ENCODE measurements at regions not wholly inside any gene's neighbourhood (a gene's known extent, or its start where the extent isn't known, plus 50 kb on each side); places are given as distances from the start of the nearest gene placed in this dataset.
"Not testable (repeated sequence)": the region's sequence is repeated elsewhere in the genome, so short reads cannot be mapped to it uniquely, and the experiment has no call there.

DNA sequence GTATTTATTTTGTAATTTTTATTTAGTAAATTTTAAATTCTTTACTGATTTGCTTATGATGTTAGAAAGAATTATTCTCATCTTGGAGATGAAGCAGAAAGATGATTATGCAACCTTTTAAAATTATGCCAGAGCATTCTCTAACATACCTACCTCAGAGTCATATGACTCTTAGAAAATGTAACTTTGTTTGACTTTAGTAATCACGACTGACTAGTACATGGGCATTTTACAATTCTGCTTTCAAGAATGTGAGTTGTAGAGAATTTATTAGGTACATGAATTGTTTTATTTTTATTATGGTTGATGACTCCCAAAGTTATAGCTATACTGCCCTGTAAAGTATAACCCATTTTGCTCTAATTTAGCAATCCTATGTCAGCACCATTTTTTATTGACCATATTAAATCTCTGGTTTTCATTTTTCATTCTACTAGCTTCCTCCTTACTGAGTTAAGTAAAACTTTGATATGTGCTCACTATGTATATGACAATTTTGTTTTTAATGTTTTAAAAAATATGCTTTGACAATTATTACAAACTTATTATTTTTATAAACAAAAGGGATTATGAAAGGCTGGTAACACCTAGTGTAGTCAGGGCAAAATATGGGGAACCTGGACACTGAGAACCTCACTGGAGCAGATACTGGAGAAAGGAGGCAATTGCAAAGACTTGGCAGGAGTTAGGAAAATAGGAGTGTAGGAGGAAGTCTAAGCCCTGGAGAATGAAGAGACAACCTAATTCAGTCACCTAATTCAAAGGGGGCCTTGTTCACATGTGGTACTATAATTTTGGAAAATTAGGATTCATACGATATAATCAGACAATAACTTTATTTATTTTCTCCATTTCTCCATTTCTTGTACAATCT lies 249.7 kb upstream of the DAB2 start:
- DNase-seq = no peak

DNA sequence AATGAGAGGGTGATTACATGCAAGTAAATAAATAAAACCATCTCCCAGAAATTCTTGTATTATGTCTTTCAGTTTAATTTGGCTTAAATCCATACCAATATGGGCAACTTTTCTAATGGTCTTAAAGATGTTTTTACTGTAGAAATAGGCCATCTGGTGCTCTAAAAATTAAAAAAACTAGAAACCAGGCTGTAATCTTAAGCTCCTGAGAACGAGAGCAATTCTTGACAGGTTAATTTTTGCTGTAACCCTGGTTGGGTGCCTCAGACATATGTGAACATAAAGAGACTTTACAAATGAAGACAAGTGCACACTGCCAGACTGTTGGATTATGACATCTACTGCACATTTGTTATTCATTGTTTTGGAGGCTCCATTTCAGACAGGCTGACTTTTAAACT lies 246.8 kb upstream of the DAB2 start:
- DNase-seq = no peak

DNA sequence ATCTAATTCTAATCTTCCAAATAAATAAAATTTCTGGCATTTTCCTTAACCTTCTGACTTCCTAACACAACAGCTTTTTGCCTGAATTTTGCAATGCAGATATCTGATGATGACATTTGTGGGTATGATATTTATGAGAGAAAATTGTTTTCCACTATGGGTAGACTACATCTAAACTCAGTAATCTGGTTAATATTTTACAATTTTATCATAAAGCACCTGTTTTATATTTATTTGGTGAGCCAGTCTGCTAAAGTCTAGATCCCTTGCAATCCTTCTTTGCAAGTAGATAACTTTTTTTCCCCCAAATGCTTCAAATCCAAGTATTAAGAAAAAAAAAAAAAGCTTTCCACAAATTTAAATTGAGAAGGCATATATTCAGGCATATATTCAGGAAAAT lies 246.2 kb upstream of the DAB2 start:
- no peak for DNase-seq

DNA sequence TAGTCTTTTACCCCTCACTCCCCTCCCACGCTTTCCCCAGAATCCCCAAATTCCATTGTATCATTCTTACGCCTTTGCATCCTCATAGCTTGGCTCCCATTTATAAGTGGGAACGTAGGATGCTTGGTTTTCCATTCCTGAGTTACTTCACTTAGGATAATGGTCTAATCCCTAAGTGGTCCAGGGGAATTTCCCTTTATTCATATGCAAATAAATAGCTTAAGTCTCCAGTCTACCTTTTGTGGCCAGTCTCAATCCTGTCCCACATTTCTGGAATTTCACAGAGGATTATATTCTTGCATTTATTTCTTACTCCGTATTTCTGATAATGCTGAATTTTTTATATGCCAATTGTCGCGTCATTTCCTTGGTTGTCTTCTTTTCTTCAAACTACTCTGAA lies 245.6 kb upstream of the DAB2 start:
- DNase-seq = no peak

DNA sequence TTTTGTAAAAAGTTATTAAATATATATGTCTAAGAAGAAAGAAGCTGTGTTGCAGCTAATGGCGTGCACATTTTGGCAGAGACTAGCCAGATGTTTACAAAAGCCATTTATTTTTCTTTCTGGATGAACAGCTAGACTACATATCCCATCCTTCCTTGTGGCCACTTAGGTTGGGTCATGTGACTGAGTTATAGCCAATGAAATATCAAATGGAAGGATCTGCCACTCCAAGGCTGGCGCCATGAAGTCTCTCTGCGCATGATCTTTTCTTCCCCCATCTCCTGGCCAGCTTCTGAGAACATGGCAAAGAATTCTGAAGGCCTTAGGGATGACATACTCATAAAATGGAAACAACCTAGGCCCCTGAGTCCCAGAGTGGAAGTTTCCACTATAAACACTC lies 244.2 kb upstream of the DAB2 start:
- no peak for DNase-seq

DNA sequence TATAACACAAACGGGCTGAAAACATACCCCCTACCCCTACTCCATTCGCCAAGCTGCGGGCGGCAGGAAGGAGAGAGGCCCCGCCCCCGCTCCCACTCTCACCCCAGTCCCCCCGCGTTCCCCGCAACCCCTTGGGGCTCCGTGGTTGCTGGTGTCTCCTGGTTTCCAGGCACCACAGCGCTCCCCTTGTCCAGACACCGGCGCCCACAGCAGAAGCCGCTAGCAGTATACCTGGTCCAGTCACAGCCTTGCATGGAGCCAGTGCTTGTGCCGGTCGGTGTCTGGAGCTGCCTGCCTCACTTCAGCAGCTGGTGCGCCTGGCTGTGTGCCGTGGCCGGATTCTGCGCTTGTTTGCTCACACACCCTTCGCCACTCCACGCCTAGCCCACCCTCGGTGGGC lies 240.5 kb upstream of the DAB2 start:
- DNase-seq = no peak

DNA sequence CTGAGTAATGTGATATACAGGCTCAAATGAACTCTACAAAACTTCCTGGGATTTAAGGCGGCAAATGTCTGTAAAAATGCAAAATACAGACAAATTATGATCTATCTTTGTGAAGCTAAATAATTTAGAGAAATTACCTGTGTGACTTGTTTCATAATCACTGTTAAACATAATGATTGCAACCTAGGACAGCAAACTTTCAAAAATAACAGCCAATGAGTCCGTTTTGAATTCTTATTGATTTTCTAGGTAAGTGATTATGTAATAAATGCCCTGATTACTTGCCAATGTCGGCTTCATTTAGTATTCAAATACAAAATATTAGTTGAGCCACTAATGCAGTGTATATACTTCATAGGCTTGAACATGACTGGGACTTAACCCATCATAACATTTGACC lies 238.2 kb upstream of the DAB2 start:
- DNase-seq = no peak

DNA sequence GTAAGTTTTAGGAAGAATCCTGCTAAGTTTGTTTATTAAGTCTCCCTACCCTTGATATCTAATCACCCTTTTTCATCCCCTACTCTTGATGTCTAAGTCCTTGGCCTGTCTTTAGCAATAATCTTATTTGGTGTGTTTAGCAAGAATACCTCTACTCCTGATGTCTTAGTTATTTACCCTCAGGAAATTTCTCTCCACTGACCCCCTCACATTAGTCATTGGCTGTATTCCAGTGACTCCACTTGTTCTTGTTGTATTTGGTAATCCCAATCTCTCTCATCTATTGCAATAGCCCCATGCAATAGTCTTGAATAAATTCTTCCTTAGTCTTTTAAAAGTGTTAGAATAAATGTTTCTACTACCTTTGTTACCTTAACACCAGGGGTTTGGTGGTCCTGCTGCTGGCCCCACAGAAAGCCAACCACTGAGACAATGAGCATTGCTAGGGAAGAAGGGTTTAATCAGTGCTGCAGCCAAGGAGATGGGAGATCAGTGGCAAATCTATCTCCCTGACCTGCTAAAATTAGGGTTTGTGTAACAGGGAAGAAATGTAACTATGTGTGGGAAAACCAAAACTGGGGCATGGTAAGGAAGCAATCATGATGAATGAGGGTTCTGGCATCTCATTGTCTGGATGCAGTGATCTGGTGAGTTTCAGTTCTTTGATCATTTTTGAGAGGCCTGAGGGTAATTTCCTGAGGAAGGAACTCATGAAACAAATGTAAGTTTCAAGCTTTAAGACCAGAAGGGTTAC lies 236.4 kb upstream of the DAB2 start:
- DNase-seq = no peak

DNA sequence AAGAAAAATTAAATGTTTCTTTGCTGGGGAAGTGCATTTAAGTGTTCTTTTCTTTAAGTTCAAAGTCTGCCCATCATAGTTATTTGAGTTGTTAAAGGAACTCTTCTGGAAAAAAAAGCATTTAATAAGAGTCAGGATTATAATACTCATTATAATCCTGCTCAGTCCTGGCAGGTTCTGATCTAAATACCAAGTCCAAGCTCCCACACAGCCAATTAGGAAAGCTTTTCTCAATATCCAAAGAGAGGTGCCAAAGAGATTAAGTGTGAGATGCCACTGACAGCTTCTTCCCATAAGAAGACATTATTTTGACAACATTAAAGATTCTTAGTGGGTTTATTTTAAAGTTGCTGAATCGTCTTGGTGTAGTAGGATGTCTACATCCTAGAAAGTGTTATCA lies 235.2 kb upstream of the DAB2 start:
- DNase-seq = no peak

DNA sequence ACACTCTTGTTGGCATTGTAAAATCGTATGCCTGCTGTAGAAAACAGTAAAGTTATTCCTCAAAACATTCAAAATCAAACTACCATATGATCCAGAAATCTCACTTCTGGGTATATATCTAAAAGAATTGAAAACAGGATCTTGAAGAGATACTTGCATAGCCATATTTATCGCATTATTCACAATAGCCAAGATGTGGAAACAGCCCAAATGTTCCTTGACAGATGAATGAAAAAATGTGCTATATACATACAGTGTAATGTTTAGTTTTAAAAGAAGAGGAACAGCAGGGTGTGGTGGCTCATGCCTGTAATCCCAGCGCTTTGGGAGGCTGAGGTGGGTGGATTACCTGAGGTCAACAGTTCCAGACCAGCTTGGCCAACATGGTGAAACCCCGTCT lies 234.1 kb upstream of the DAB2 start:
- no peak for DNase-seq

DNA sequence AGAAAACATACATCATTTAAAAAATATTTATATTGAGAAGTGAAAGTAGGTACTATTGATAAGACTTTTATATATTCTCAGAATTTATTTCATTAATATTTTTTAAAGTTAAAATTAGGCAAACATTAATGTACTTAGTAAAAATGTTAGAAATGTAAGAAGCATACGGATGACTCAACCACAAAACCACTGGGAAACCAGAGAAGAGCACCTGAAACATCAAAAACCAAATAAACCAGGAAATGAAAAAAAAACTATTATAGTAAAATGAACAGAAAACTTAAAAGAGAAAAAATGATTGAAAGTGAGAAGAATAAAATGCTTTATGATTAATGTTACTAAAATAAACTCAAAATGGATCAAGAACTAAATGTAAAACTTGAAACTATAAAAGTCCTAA lies 233.2 kb upstream of the DAB2 start:
- no peak for DNase-seq

DNA sequence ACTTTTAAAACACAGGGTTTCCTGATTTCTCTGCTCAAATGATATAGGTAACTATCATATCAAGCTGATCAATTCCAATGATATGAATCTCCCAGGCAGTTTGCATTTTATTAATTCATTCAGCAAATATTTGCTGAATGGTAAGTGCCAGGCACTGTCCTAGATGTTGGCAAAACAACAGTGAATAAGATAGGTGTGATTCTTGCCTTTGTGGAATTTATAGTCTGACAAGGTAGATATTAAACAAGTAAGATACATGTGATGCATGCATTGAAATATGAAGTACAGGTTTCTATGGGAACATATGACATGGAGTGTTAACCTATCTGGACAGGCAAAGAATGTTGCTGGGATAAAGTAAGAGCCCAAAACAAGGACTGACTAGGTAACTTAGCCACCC lies 231.8 kb upstream of the DAB2 start:
- DNase-seq = no peak

DNA sequence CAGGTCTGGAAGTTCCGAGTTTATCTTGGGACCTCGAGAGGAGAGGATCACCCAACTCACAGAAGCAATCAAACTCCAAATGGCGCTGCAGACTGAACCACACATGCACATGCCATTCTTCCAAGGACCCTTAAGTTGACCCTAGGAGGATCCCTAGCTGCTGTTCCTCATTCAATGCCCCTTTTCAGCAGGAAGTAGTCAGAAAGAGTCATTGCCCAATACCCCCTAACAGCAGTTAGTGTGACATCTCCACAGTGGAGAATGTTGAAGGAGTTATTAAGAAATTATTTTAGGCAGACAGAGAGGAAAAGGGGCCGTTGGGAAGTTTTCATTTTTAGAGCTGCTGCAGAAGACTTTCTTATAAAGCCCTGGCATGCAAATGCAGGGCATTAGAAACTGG lies 229.9 kb upstream of the DAB2 start:
- DNase-seq = no peak

DNA sequence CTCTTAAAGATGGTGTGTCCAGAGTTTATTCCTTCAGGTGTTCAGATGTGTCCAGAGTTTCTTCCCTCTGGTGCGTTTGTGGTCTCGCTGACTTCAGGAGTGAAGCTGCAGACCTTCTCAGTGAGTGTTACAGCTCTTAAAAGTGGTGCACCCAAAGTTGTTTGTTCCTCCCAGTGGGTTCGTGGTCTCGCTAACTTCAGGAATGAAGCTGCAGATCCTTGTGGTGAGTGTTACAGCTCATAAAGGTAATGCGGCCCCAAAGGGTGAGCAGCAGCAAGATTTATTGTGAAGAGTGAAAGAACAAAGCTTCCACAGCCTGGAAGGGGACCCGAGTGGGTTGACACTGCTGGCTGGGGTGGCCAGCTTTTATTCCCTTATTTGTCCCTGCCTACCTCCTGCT lies 227.7 kb upstream of the DAB2 start:
- DNase-seq = not testable (repeated sequence)

DNA sequence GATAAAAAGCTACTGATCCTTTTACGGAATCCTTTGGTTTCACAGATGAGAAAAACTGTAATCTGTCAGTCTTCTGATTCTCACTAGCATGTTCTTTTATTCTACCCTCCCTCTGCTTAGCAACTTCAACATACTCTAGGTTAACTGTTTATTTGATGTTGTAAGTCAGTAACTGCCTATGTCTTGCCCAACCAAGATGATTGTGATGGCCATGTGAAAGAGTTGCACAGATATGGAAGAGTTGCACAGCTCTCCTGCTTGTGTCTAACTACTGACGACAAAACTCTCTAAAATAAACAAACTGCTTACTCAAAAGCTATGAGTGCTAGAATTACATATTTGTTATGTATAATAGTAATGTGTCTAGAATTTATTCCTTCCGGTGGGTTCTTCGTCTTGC lies 227.3 kb upstream of the DAB2 start:
- no peak for DNase-seq

DNA sequence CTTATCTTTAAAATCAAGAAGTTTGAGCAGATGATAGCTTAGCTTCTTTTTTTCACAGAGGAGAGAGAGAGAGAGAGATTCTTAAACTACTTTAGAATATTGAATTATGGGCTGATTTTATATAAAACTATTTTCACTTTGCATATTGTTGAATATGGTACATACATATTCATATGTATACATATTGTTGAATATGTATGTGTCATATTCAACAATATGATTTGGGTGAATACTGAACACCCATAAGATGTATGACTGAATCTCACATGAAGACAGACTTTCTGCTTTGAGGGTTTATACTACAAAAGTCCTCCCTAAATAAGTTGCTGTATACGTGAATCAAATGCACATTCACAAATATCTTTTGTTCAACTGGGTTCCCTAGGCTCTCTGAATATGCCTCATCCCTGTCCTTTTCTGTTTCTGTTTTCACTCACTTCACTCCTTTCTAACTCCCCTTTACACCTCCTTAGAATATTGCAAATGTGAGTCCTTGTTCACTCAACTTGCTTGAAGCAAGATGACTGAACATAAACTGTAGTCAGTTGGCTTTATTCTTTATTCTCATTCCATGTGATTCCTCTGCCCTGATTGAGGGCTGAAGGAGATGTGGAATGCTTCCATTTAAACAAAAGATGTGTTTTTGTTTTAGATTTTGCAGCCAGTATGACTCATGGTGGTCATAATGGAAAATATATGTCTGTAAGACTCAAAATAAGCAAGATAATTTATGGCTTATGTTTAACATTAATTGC lies 225.4 kb upstream of the DAB2 start:
- no peak for DNase-seq

DNA sequence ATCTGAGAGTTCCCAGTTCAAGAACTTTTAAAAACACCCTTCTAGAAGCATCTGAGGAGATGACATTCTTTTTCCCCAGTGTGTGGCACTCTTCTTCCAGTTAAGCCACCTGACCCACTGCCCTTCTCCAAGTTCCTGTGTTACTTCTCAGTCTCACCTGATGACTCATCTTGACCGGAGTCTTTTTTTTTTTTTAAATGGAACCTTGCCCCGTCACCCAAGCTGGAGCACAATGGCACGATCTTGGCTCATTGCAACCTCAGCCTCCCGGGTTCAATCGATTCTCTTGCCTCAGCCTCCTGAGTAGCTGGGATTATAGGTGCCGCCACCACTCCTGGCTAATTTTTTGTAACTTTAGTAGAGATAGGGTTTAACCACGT lies 224.1 kb upstream of the DAB2 start:
- DNase-seq = no peak

DNA sequence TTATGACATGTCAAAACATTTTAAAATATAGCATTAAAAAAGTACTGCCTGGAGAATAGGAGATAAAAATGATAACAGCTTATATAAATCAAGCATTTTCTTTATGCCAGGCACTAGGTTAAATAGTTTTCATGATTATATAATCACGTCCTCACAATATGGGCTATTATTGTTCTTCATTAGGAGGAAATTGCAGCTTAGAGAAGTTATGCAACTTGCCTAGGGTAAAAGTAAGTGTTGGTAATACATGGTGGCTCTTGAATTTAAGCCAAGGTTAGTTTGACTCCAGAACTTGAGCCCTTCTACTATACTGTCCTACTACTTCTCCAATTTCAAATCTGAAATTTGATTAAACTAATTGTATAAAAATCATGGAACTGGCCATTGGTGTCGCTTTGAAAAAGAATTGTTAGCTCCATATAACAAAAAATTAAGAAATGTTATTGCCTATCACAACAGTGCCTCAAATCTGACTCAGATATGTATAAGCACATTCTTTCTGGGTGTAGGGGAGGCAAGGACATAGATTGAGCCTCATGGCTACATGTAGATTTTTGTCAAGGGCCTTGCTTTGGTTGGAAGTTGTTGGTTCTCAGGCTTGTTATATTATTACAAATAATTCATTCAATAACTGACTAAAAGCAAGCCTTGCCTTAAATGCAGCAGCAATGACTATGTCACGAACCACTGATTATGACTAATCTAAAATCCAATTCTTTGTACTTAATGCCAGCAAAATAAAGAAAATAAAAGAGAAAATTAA lies 223.5 kb upstream of the DAB2 start:
- no peak for DNase-seq

DNA sequence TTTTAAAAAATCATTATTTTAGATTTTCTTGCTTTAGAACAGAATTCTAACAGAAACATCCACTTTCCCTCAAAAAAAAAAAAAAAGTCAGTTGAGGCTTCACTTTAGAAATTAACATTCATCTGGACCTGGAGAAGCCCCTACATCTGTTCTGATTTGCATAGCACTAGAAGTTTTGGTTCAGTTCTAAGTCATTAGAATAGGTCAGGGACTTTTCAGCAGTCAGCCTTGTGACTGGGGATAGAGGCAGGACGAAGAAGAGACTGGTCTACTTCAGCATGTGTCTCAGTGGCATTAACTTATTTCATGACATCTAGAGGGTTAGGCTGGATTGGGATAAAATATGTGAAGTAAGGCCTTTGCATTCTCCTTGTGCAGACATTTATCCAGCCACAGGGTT lies 215.8 kb upstream of the DAB2 start:
- no peak for DNase-seq

DNA sequence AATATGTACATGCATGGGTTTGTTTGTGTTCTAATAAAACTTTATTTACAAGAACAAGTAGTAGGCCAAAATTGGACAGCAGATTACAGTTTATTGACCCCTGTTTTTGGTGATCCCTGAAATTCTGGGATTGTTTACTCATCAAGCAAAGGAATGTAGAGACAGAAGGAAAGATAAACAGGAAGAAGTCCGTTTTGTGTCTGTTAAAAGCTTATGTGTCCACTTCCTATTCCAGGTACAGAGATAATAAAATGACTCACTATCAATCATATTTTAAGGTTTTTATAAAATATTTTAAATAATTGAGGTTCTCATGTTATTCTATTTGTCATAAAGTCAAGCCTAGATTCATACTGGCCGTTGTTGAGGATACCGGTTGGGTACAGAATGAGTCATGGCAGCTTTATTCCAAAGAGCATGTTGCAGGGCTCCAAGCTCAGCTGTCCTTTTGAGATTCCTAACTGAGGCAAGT lies 214.9 kb upstream of the DAB2 start:
- DNase-seq = no peak

DNA sequence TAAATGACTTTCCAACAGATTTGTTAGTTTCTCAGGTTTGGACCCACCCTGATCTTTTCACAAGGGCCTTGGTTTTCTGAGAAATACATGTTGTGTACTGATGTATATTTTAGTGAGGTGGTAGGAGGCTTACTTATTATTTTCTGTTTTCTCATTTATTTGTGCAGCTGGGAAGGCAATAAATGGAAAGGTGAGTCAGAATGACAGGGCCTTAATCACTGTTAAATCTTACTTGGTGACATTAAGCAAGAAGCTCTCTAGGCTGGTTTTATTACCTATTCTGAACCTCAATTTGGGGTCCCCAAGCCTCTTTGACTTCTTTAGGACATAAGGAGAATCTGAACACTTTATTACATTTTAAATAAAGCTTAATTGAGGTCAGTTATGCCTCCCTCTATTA lies 214.0 kb upstream of the DAB2 start:
- DNase-seq = no peak

DNA sequence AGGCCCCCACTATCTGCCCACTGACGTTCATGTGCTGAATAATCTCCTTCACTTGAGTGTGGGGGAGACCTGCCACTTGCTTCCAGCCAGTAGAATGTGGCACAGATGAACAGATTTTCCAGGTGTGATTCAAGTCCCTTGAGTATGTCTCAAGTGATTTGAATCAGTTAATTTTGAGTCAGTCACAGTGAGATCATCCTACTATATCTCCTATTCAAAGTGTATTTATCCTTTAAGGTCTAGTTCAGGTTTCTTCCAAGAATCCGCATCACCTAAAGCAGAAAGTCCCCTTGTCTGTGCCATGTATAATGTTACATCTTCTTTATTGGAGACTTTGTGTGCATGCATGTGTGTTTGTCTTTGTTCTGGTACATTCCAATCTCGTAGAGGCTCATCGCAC lies 208.3 kb upstream of the DAB2 start:
- DNase-seq = no peak

DNA sequence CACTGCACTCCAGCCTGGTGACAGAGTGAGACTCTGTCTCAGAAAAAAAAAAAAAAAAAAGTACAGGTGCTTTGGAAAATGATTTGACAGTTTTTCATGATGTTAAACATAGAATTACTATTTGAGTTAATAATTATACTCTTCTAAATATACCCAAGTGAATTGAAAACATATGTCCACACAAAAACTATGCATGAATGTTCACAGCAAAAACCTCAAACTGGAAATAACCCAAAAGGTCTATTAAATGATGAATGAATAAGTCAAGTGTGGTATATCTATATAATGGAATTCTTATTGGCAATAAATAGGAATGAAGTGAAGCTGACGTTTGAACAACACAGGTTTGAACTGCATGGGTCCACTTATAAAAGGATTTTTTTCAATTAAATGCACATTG lies 207.2 kb upstream of the DAB2 start:
- no peak for DNase-seq
